ENCODE measurements at regions not wholly inside any gene's neighbourhood (a gene's known extent, or its start where the extent isn't known, plus 50 kb on each side); places are given as distances from the start of the nearest gene placed in this dataset.
"Not testable (repeated sequence)": the region's sequence is repeated elsewhere in the genome, so short reads cannot be mapped to it uniquely, and the experiment has no call there.

DNA sequence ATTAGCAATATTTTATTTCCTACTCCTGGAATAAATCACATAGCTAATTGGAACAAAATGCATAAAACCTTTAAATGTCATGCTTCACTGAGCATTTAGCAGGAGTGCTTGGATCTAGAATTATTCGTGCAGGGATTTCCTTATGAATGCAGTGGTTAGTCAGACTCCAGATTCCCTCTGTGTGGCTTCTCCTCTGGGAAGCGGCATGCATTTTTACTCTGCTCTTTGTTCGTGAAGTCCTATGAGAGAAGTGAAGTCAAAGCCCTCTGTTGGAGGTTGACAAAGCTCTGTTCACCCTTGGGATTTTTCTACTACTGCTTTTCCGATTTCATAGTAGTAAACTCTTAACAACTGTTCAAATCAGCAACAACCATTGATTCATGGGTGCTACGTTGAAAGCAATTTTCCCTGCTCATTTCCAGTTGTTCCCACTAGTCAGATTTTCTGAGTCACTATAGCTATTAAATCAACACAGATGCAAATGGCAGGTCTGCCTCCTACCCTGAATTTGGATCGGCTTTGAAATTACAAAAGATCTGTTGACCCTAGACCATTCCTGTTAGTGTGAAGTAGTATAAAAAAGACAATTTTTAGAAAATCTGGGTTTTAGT, 461.7 kb downstream of the STK39 start:
- TF ChIP-seq, protein P1, sequence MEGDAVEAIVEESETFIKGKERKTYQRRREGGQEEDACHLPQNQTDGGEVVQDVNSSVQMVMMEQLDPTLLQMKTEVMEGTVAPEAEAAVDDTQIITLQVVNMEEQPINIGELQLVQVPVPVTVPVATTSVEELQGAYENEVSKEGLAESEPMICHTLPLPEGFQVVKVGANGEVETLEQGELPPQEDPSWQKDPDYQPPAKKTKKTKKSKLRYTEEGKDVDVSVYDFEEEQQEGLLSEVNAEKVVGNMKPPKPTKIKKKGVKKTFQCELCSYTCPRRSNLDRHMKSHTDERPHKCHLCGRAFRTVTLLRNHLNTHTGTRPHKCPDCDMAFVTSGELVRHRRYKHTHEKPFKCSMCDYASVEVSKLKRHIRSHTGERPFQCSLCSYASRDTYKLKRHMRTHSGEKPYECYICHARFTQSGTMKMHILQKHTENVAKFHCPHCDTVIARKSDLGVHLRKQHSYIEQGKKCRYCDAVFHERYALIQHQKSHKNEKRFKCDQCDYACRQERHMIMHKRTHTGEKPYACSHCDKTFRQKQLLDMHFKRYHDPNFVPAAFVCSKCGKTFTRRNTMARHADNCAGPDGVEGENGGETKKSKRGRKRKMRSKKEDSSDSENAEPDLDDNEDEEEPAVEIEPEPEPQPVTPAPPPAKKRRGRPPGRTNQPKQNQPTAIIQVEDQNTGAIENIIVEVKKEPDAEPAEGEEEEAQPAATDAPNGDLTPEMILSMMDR (IDR thresholded peaks at IDR 0.05; ENCODE audit: low read depth, low read length): no peak
- no peak overlapping the region for H3K4me3 ChIP-seq (ENCODE audit: low read depth, low read length)

DNA sequence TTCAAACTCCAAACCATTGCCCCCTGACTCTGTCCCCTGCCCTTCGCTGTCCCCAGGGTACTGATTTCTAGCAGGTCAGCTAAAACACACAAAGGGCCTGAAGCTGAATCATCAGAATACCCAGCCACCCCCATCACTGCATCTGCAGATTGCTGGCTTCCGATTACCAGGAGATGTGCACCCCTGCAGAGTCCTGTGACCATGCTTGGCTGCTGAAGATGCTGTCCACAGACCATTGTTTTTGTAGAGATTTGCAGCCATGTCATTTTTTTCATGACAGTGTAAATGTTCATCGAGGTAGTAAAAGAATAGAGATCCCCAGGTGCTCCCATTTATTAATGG, 463.3 kb downstream of the STK39 start:
- TF ChIP-seq, protein P1 (IDR thresholded peaks at IDR 0.05; ENCODE audit: low read depth, low read length): no peak
- H3K4me3 ChIP-seq (ENCODE audit: low read depth, low read length): no peak overlapping the region

DNA sequence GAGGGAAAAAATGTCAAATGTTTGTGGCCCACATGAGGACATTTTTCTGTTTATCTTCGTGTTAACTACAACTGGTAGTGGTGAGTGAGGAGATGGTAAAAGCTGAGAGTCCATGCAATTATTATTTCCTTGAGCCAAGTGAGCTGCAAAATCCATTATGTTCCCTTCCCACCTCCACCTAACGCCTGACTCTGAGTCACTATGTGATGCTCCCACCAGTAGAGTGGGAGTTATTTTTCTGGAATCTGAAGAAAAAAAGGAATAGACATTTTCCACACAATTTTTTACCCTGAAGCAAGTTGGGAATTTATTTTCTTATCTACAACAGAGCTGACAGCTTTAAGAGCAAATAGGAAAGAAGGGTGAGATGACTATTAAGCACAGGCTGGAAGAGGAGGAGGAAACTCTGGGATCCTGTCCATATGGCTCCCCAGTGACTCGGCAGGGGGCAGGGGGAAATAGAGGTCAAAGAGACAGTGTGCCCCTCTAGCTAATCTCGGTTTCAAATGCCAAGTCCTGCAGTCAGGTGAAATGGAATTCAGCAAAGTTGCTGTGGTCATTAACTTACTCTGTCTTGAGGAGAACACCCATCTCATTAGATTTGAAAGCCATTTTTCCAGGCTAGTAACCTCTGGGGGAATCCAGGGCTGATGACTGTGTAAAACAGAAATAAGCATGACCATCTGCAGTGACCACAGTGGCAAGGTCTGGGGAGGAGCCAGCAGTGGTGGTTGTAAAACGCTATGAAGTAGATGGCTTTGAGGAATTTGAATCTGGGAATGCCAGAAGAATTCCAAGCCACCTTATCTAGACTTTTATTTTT, 463.9 kb downstream of the STK39 start:
- TF ChIP-seq, protein P1 (IDR thresholded peaks at IDR 0.05; ENCODE audit: low read depth, low read length): no peak
- H3K4me3 ChIP-seq (ENCODE audit: low read depth, low read length): no peak overlapping the region

DNA sequence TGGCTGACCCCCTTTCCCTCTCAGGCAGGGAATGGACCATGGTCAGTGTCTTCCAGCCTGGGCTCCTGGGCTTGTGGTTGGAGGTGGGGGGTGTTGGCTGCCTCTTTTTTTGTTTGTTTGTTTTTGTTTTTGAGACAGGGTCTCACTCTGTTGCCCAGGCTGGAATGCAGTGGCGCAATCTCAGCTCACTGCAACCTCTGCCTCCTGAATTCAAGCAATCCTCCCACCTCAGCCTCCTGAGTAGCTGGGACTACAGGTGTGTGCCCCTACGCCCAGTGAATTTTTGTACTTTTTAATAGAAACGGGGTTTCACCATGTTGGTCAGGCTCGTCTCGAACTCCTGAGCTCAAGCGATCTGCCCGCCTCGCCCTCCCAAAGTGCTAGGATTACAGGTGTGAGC, 465.8 kb downstream of the STK39 start:
- not testable (repeated sequence) for H3K4me3 ChIP-seq (ENCODE audit: low read depth, low read length)

DNA sequence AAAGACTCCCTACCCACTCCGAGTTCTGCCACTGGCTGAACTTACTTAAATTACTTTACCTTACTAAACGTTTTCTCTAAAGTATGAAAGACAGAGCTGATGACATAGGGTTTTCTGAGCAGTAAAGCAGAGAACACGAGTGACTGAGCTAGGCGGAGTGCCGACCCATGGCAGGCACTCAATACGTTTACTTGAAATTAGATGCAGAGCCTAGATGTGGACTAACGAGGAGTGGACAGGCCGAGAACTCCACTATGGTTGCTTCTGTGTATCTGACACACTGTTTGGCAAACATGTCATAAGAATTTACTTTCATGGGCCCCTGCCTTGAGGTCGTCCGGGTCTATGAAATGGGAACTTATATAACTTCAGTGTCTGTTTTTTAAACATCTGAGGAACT, 471.0 kb downstream of the STK39 start:
- H3K4me3 ChIP-seq (ENCODE audit: low read depth, low read length): no peak overlapping the region
- TF ChIP-seq, protein P1 (IDR thresholded peaks at IDR 0.05; ENCODE audit: low read depth, low read length): no peak

DNA sequence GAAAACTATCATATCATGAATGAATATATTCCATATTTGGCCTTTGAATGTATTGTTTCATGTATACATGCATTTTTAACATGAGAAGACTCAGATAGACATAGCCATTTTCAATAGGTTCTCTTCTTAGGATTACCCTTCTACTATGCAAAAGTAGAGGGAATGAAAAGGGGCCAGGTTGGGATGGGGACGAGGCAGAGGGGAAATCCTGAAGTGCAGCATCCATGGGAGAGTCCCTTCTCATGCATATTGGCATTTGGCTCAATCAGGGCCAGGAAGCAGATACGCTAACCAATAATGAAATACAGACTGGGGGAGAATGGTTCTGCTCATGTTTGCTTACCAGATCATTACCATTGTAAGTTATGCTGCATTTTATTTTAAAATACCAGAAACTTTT, 475.8 kb downstream of the STK39 start:
- H3K4me3 ChIP-seq (ENCODE audit: low read depth, low read length): no peak overlapping the region
- TF ChIP-seq, protein P1 (IDR thresholded peaks at IDR 0.05; ENCODE audit: low read depth, low read length): no peak

DNA sequence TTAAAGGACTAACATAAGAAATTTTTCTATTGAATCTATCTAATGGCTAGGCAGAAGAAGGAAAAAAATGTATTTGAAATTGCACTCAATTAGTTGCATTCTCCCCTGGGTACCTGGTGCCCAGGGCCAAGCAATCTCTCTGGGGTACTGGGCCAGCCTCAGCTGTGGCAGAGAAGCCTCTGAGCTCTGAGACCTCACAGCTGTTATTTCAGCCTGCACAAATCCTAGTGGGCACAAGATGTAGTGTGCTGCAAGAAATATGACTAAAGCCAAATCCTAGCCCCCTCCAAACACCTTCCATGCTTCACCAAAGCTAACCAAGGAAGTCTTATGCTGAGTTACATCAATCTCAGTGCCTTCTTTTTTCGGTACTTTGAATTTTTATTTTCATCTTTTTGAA, 478.4 kb downstream of the STK39 start:
- H3K4me3 ChIP-seq (ENCODE audit: low read depth, low read length): no peak overlapping the region
- TF ChIP-seq, protein P1 (IDR thresholded peaks at IDR 0.05; ENCODE audit: low read depth, low read length): no peak

Measured in WI38 (cell line).